Activated naive CD4-positive, alpha-beta T cell treated with anti-CD3 and anti-CD28 coated beads for 36 hours (primary cell): ENCODE measurements at regions not wholly inside any gene's neighbourhood (a gene's known extent, or its start where the extent isn't known, plus 50 kb on each side); places are given as distances from the start of the nearest gene placed in this dataset.
A peak's percentile ranks its signal among the peaks of the same experiment; 100 is the strongest.
"Not testable (repeated sequence)": the region's sequence is repeated elsewhere in the genome, so short reads cannot be mapped to it uniquely, and the experiment has no call there.

Experiments used
- CTCF ChIA-PET: fragments of 350-600 bp; sonication (Branson Sonifier 250); formaldehyde crosslinking; loops from one replicate; lab custom pipeline; 2021; ENCODE audit warnings: antibody characterized with exemption; lab: Charles Lee
- DNase-seq: peaks from one replicate; pipeline ENCODE4 v3.0.0-alpha.2; 2020
- H3K27ac Mint-ChIP-seq: one replicate; pipeline ENCODE4 v1.8.0; 2021; ENCODE audit warnings: mild to moderate bottlenecking, mixed read lengths
- H3K27me3 Mint-ChIP-seq: one replicate; pipeline ENCODE4 v1.8.0; 2021; ENCODE audit warnings: low read depth, mixed read lengths
- H3K36me3 Mint-ChIP-seq: one replicate; pipeline ENCODE4 v1.8.0; 2021; ENCODE audit warnings: low read depth, mixed read lengths
- H3K4me1 Mint-ChIP-seq: one replicate; pipeline ENCODE4 v1.8.0; 2021; ENCODE audit warnings: low read depth, mixed read lengths
- H3K4me3 Mint-ChIP-seq: one replicate; pipeline ENCODE4 v1.8.0; 2021; ENCODE audit warnings: mild to moderate bottlenecking, moderate library complexity, mixed read lengths
- H3K9me3 Mint-ChIP-seq: one replicate; pipeline ENCODE4 v1.8.0; 2021; ENCODE audit warnings: mixed read lengths
- intact Hi-C: fragments of 100-400 bp; cut with micrococcal nuclease; formaldehyde crosslinking; loops from one replicate; pipeline ENCODE4 v1.15.1; 2023

DNA sequence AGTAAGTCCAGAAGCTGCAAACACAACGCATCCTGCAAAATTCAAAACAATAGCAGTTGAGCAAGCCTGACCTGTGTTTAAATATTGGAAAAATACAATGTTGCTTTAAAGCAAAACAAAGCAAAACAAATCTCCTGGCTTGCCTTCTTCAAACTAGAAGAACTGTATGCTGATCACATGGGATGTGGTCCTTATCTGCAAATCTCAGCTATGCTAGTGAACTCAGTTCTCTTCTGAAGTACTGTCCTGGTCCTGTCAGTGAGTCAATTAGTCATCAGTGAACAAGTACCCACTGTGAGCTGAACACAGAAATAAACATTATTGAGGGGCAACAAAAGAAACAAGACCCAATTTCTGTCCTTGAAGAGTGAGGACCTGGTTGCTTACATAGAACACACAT is 522.5 kb downstream of the SMARCA1 start:
- intact Hi-C loops: no loop called here
- DNase-seq: no peak
- no peak overlapping the region for H3K27ac Mint-ChIP-seq
- H3K9me3 Mint-ChIP-seq: no peaks in the 10 kb centered on the region
- CTCF ChIA-PET: no interaction called here
- no peaks in the 10 kb centered on the region for H3K27me3 Mint-ChIP-seq
- H3K36me3 Mint-ChIP-seq: no peaks in the 10 kb centered on the region
- no peaks in the 10 kb centered on the region for H3K4me1 Mint-ChIP-seq
- no peak overlapping the region for H3K4me3 Mint-ChIP-seq

DNA sequence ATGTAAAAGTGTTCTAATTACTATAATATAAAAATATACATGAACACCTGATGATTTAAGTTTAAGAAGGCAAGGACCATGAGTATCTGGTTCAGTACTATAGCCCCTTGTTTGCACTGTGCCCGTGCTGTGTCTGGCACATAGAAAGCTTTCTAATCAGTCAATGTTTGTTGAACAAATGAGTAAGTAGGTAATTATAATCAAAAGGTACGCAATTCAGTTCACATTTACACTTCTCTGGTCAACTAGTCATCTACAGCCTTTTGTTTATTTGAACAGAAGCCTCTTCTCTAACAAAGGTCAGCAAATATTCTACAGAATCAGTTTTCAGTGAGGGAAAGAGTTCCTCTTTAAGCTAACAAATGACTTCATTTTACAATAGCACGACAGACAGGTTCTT is 523.3 kb downstream of the SMARCA1 start:
- no peaks in the 10 kb centered on the region for H3K36me3 Mint-ChIP-seq
- DNase-seq: no peak
- H3K4me1 Mint-ChIP-seq: no peaks in the 10 kb centered on the region
- CTCF ChIA-PET: interaction anchor here (0.6 kb wide), 1 partner anchor 18 kb away, joined by 3 read pairs; no protein-coding TSS in a partner anchor
- no peaks in the 10 kb centered on the region for H3K9me3 Mint-ChIP-seq
- no peaks in the 10 kb centered on the region for H3K27me3 Mint-ChIP-seq
- H3K4me3 Mint-ChIP-seq: no peak overlapping the region
- no peak overlapping the region for H3K27ac Mint-ChIP-seq
- intact Hi-C loops: no loop called here

DNA sequence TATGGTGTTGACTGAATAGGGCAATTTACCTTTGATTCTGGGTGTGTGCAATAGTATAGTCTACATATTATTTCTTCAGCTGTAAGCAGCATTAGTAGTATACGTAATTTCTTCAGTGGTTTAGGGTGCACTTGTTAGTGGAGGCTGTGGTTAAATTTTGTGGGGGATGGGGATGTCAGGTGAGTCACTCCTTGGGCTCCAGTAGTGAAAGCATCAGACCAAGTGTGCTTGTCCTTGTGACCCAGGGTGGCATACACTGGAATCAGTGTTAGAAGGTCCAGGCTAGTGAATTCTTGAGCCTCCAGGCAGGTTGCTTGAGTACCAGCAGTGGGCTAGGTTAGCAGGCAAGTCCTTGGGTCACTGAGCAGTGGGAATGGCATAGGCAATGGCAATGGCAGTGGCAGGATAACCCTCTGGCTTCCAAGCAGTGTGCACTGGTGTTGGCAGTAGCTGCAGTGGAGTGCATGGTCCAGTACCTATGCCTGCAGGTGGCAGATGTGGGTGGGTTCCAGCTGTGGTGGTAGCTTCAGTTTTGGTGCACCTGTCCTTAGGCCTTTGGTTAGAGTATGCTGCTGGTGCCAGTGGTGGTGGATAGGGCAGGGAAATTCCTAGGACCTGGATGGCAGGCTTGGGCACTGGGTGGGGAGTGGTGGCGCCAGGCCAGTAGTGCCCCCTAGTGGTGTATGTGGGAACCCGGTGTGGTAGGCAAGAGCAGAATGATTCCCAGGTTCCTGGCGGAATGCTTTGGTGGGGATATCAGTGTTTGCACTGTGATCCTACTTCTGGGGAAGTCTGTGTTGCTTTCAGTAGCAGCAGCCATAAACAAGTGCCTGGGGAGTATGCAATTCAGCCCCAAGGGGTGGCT is 531.0 kb downstream of the SMARCA1 start:
- no peak overlapping the region for H3K27ac Mint-ChIP-seq
- no peak overlapping the region for H3K4me3 Mint-ChIP-seq
- no peak for DNase-seq
- CTCF ChIA-PET: no interaction called here
- intact Hi-C loops: no loop called here
- H3K4me1 Mint-ChIP-seq: no peaks in the 10 kb centered on the region
- H3K9me3 Mint-ChIP-seq: peaks cover 6% of the 10 kb centered on the region
- no peaks in the 10 kb centered on the region for H3K27me3 Mint-ChIP-seq
- H3K36me3 Mint-ChIP-seq: no peaks in the 10 kb centered on the region

DNA sequence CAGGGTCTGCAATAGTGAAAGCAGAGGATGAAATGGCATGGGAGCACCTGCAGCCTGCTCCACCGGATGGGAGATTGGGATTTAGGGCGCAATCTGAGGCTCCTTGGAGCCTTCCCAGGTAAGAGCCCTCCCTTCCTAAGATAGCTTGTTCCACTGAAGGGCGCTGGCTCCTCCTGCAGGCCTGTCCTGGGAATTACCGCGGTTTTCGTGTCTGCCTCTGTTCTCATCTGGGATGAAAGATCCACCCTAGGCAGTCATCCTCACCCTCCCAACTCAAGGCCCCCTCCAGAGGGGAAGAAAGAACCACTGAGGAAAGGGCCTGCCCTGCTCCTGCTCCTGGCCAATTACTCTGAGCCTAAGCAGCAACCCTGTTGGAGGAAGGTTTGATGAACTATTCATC is 547.5 kb downstream of the SMARCA1 start:
- H3K4me3 Mint-ChIP-seq: no peak overlapping the region
- CTCF ChIA-PET: no interaction called here
- no peaks in the 10 kb centered on the region for H3K9me3 Mint-ChIP-seq
- H3K27me3 Mint-ChIP-seq: no peaks in the 10 kb centered on the region
- no peaks in the 10 kb centered on the region for H3K36me3 Mint-ChIP-seq
- H3K27ac Mint-ChIP-seq: no peak overlapping the region
- DNase-seq: peak; percentile 32
- intact Hi-C loops: no loop called here
- H3K4me1 Mint-ChIP-seq: no peaks in the 10 kb centered on the region

DNA sequence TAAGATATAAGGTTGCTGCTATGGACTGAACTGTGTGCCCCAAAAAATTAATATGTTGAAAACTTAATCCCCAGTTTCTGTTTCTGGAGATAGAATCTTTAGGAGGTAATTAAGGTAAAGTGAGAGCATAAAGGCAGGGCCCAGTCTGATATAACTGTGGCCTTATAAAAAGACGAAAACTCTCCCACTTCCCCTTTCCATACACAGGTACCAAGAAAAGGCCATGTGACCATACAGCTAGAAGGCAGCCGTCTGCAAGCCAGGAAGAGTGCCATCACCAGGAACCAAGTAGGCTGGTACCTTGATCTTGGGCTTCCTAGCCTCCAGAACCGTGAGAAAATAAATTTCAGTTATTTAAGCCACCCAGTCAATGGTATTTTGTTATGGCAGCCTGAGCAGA is 550.3 kb downstream of the SMARCA1 start:
- H3K27me3 Mint-ChIP-seq: no peaks in the 10 kb centered on the region
- no peak overlapping the region for H3K4me3 Mint-ChIP-seq
- no peaks in the 10 kb centered on the region for H3K9me3 Mint-ChIP-seq
- CTCF ChIA-PET: no interaction called here
- intact Hi-C loops: no loop called here
- H3K27ac Mint-ChIP-seq: no peak overlapping the region
- H3K4me1 Mint-ChIP-seq: no peaks in the 10 kb centered on the region
- no peak for DNase-seq
- H3K36me3 Mint-ChIP-seq: no peaks in the 10 kb centered on the region

DNA sequence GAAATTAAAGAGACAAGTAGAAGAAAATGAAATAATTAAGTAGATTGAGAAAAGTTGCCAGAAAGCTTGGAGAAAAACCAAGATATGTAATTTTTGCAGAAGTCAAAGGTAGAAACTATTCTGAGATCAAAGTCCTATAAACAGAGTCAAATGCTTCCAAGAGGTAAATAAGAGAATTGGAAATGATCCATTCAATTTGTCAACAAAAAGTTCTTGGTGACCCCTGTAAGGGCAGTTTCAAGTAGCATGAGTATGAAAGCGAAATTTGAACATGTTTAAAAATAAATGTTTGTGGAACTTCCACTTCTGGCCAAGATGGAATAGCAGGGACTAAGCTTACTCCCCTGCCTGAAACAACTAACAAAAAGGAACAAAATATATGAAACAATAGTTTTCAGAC is 562.0 kb downstream of the SMARCA1 start:
- CTCF ChIA-PET: no interaction called here
- Mint-ChIP-seq H3K9me3 (no peaks in the 10 kb centered on the region), H3K4me3 (no peak overlapping the region), H3K27ac (no peak overlapping the region), H3K27me3 (no peaks in the 10 kb centered on the region), H3K4me1 (no peaks in the 10 kb centered on the region), H3K36me3 (no peaks in the 10 kb centered on the region)
- no peak for DNase-seq
- intact Hi-C loops: no loop called here

DNA sequence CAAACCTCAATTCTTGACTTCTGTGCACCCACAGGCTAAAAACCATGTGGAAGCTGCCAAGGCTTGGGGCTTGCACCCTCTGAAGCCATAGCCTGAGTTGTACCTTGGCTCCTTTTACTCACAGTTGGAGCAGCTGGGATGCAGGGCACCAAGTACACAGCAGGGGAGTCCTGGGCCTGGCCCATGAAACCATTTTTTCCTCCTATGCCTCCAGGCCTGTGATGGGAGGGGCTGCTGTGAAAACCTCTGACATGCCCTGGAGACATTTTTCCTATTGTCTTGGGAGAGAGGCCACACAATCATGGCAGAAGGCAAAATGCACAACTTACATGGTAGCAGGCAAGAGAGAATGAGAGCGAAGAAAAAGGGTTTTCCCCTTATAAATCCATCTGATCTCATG is 568.6 kb downstream of the SMARCA1 start:
- H3K4me3 Mint-ChIP-seq, H3K9me3 Mint-ChIP-seq, H3K27ac Mint-ChIP-seq, DNase-seq, intact Hi-C loops, H3K4me1 Mint-ChIP-seq, H3K27me3 Mint-ChIP-seq, CTCF ChIA-PET, H3K36me3 Mint-ChIP-seq: not testable (repeated sequence)

DNA sequence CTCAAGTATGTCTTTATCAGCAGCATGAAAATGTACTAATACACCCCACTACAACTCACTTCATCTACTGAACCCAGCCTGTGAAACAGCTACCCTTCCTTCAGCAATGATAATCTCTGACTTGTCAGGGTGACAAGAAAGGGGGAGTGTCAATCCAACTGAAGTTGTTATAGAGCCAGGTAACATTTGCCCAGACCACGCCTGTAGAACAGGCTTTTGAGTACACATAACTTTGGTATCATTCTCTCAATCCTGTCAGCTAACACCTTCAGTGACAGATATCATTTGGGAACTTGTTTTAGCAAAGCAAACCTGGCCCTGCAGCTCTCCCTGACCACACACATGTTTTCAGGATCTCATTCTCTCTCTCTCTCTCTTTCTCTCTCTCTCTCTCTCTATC is 592.2 kb downstream of the SMARCA1 start:
- intact Hi-C loops: no loop called here
- no peak overlapping the region for H3K4me3 Mint-ChIP-seq
- no peaks in the 10 kb centered on the region for H3K4me1 Mint-ChIP-seq
- DNase-seq: no peak
- CTCF ChIA-PET: interaction anchor here (1.1 kb wide), 1 partner anchor 11 kb away, joined by 3 read pairs; no protein-coding TSS in a partner anchor
- no peaks in the 10 kb centered on the region for H3K36me3 Mint-ChIP-seq
- H3K27me3 Mint-ChIP-seq: no peaks in the 10 kb centered on the region
- H3K9me3 Mint-ChIP-seq: no peaks in the 10 kb centered on the region
- no peak overlapping the region for H3K27ac Mint-ChIP-seq

DNA sequence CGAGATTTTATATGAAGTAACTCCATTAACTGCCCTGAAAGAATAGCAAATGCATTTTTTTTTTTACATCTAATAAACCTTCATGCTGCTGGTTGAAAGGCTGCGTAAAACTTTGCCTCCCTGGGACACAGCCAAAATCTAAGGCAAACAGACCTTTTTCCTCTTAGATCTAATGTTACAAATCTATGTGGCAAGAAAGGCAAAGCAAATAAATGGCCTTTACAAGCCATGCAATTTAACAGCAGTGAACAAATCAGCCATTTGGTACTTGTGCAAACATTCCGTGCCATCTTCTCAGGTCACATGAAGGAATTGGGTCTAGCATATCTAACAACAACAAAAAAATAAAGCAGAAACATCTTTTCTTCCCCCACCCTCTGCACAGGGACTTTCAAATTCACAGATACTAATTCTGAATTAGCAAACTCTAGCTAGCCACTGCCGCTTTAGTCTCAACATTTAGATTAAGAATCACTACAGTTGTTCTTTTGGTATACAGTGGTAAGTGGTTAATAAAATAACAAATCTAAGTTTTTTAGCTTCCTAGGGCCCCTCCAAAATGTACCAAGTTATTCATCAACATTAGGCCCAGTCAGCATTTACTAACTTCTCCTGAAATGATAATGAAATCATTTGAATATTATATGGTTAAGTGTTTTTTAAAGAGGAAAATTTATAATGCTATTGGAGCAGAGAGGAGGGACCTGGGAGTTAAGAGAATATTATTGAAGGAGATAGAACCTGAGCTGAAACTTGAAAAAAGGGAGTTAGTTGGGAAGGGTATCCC is 593.8 kb downstream of the SMARCA1 start:
- Mint-ChIP-seq H3K4me1 (no peaks in the 10 kb centered on the region), H3K27me3 (no peaks in the 10 kb centered on the region), H3K36me3 (no peaks in the 10 kb centered on the region), H3K9me3 (no peaks in the 10 kb centered on the region), H3K4me3 (no peak overlapping the region), H3K27ac (no peak overlapping the region)
- DNase-seq: no peak
- intact Hi-C loops: no loop called here
- CTCF ChIA-PET: no interaction called here

DNA sequence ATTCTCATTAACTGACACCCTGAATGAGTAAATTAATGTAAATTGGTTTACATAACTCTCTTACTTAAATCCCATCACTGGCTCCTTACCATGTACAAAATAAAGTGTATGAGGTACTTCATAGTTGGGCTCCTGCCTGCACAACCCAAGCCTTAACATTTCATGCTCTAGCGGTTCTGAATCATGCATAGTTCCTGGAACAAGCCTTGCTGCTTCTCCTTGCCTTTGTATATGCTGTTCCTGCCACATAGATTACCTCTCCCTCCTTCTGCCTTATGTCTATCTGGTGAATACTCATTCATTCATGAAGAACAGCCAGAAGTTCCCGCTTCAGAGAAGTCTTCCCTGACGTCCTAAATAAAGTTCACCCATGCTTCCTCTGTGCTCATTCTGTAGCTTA is 594.7 kb downstream of the SMARCA1 start:
- CTCF ChIA-PET: no interaction called here
- no peaks in the 10 kb centered on the region for H3K27me3 Mint-ChIP-seq
- H3K4me1 Mint-ChIP-seq: no peaks in the 10 kb centered on the region
- no peak for DNase-seq
- H3K4me3 Mint-ChIP-seq: no peak overlapping the region
- intact Hi-C loops: no loop called here
- no peaks in the 10 kb centered on the region for H3K36me3 Mint-ChIP-seq
- H3K27ac Mint-ChIP-seq: no peak overlapping the region
- H3K9me3 Mint-ChIP-seq: no peaks in the 10 kb centered on the region

DNA sequence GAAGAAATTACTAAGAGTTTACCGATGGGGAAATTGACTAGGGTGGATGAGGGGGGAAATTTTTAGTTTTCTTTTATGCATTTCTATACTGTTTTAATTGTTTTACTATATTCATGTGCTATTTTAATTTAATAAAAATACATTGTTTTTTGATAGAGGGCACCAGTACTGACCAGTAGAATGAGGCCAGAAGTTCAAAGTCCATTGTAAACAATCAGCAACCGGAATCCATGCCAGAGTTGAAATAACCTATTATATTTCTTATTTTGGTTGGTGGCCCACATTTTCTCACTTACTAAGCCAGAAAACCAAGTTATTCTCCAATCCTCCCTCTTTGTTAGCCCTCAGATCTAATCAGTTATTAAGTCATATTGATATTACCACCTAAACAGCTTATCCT is 595.9 kb downstream of the SMARCA1 start:
- H3K36me3 Mint-ChIP-seq: no peaks in the 10 kb centered on the region
- no peaks in the 10 kb centered on the region for H3K27me3 Mint-ChIP-seq
- no peak for DNase-seq
- intact Hi-C loops: no loop called here
- CTCF ChIA-PET: no interaction called here
- H3K4me1 Mint-ChIP-seq: no peaks in the 10 kb centered on the region
- H3K27ac Mint-ChIP-seq: no peak overlapping the region
- H3K9me3 Mint-ChIP-seq: no peaks in the 10 kb centered on the region
- H3K4me3 Mint-ChIP-seq: no peak overlapping the region

DNA sequence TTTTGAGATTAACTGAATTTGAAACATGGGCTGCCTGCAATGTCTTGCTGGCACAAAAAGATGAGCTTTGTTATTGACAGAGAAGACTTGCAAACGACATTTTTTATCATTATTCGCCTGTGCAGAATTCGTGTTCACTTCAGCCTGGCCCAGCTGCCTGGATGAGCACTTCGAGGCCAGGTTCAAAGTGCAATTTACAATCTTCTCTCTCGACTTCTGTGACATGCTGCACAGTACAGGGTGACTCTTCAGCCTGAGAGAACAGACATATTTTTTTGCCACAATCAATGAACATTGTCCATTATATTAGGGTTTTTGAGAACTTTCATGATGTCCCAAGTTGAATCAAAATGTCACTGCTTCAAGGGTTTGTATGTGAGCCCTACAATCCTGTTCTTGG is 616.5 kb downstream of the SMARCA1 start:
- Mint-ChIP-seq H3K4me1 (no peaks in the 10 kb centered on the region), H3K27me3 (no peaks in the 10 kb centered on the region), H3K36me3 (no peaks in the 10 kb centered on the region), H3K27ac (no peak overlapping the region), H3K4me3 (no peak overlapping the region), H3K9me3 (no peaks in the 10 kb centered on the region)
- CTCF ChIA-PET: no interaction called here
- DNase-seq: no peak
- intact Hi-C loops: no loop called here

DNA sequence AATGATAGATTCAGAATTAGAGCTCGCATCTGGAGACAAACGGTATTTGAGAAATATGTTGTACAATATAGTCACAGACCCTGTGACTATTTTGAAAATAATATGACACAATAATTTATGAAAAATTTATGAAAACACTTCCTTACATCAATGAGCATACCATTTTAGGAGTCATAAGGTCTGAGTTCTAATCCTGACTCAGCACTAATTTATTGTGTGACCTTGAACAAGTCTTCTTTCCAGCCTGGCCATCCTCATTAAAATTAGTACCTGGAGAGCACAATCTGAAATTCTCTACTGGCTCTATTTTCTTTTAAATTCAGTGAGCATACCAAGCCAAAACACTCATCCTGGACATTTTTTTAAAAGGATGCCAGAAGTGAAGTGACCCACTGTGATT is 622.3 kb downstream of the SMARCA1 start:
- H3K27ac Mint-ChIP-seq: no peak overlapping the region
- no peak for DNase-seq
- H3K27me3 Mint-ChIP-seq: no peaks in the 10 kb centered on the region
- H3K36me3 Mint-ChIP-seq: no peaks in the 10 kb centered on the region
- H3K4me3 Mint-ChIP-seq: no peak overlapping the region
- intact Hi-C loops: no loop called here
- CTCF ChIA-PET: no interaction called here
- no peaks in the 10 kb centered on the region for H3K4me1 Mint-ChIP-seq
- no peaks in the 10 kb centered on the region for H3K9me3 Mint-ChIP-seq
